Left hindlimb (tissue), 1 donor: ENCODE measurements at regions not wholly inside any gene's neighbourhood (a gene's known extent, or its start where the extent isn't known, plus 50 kb on each side); places are given as distances from the start of the nearest gene placed in this dataset.

ENCODE experiments used
- DNase-seq: peaks from one replicate; pipeline ENCODE4 v3.0.0-alpha.2; 2018

DNA sequence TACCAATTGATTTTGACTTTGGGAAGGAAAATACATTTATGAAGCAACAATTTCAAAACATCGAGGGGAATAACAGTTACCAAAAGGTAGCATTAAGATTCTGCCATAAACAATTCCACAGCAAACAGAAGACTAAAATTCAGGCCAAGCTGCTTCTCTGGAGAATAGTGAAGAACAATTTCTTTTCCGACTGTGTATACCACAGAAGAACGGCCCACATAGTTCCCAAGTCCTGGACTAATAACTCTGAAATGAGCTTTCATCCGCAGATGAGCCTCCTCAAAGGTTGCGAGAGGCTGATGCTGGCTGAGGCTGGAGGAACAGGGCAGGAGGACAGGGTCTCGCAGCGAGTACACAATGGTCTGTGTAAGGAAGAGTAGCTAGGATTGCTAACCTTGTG lies 278.9 kb upstream of the TCF4 start:
- DNase-seq, result no peak

GRCh38 chr18:55866006-55866405 lies 278.0 kb upstream of the TCF4 start:
- no peak for DNase-seq

DNA sequence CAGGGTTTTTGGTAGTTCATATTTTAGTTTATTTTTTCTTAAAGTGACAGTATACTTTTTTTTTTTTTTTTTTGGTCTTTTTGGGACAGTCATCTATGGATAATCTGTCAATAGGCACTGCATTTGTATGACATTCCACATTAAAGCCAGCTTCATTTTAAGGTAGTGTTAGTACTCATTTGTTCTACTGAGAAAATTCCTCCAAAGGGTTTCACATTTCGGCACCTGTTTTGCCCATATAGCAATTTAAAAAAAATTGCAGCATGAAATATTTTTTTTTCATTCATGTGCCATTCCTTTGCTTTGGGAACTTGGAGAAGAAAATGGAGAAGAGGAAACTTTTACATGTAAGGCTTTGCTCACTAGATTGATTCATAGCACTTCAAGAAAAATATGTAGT lies 276.3 kb upstream of the TCF4 start:
- DNase-seq, result no peak

GRCh38 chr18:55863876-55864275 lies 275.9 kb upstream of the TCF4 start:
- peak; percentile 56 for DNase-seq

GRCh38 chr18:55863391-55863706 lies 275.4 kb upstream of the TCF4 start:
- no peak for DNase-seq

GRCh38 chr18:55862693-55863390 lies 274.9 kb upstream of the TCF4 start:
- no peak for DNase-seq

GRCh38 chr18:55861266-55861665 lies 273.3 kb upstream of the TCF4 start:
- no peak for DNase-seq

GRCh38 chr18:55858661-55859515 lies 270.9 kb upstream of the TCF4 start:
- DNase-seq, result no peak

DNA sequence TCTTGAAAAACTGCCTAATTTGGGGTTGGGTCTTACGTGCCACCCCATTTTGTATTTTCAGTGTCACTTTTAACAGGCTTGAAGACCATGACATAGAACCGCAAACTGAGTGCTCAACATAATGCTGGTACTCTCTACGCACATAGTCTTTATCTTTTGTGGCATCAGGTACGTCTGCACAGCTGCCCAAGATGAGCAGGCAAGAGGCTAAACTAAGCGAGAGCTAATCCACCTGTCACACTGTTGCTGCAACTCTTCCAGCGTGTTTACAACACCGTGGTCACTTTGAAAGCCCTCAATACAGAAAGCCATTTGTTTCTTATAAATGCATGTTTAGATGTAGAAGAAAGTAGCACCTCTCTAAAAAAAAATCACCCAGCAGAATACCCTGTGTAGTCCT lies 270.0 kb upstream of the TCF4 start:
- DNase-seq, result no peak

GRCh38 chr18:55857409-55857808 lies 269.4 kb upstream of the TCF4 start:
- DNase-seq, result no peak

DNA sequence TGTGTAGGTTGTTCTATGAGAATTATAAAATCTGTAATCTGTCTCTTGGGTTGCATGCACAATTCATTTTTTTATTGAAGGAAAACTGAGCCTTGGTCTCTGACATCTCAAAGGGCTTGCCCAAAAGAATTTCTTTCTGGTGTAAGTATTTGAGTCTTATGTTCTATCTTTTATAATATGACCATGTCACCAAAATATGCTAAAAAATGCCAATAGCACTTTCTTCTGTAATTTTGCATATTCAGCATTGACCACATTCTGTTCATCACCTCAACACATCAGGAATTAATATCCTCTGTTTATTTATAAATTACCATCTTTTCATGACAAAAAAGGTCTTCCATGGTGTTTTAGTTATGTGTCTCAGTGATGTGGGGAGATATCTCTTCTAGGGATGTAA lies 268.7 kb upstream of the TCF4 start:
- no peak for DNase-seq

DNA sequence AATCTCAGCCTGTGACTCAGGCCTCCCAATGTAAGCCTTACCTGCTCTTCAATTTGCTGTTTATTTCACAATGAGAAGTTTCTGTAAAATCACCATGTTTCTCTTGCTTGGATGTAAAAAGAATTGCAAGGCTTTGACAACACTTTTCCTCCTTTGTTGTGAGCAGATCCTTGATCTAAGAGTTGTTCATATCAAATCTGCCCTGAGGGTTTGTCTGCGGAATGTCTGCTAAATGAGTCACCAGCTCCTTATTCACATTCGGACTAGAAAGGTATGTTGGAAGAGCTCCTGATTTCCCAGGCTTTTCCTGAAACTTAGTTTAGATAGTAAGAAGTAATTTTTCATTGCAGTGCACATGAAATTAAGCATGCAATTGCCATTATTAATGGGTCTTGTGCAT lies 268.2 kb upstream of the TCF4 start:
- no peak for DNase-seq

DNA sequence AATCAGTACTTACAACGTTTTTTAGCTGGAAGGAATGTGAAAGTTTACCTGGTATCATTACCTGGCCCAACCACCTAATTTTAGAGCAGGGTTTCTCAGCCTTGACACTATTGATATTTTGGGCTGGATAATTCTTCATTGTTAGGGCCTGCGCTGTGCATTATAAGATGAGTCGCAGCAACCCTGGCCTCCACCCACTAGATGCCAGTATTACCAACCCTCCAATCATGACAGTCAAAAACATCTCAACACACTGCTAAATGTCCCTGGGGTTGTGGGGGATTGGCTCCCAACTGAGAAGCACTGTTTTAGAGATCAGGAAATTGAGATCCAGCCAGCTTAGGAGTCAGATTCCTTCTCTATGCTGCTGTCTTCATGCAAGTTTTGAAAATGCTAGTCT lies 265.3 kb upstream of the TCF4 start:
- DNase-seq, result no peak

- DNase-seq, result no peak
Observed at GRCh38 chr18:55850904-55851303, 262.9 kb upstream of the TCF4 start.

DNA sequence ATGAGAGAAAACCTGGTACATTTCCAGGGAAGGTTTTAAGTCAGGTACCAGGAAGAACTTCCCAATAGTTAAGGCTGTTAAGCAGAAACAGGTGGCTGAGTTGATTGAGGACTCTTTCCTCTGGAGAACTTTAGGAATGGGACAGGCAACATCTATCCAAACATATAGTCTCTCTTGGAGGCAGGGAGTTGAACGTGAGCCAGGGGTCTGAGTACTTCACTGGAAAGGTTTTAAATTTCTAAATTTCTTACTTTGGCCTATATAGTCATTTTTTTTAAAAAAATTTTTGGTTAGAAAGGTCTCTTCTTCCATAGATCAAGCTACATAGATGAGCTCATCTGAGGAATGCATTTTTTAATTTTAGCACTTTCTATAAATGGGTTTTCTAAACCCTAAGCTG lies 261.4 kb upstream of the TCF4 start:
- no peak for DNase-seq

- no peak for DNase-seq
Observed at GRCh38 chr18:55847960-55848359, 260.0 kb upstream of the TCF4 start.

DNA sequence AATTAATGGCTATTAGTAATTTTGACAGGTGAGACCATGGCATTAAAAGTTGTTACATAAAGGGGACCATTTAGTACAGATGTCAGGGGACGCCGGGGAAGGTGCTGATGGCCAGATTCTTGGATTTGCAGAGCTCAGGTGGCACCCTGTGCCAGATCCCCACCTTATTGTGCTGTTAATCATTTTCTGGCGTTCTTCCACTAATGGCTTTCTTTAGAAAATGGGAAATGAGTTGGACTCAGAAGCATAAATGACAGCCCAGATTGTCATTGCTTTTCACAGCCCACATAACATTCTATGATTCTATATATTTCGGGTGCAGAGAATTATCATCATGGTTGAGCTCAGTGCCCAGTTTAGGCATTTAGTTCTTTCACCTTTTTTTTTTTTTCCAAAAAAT lies 257.2 kb upstream of the TCF4 start:
- no peak for DNase-seq

GRCh38 chr18:55844382-55844781 lies 256.4 kb upstream of the TCF4 start:
- no peak for DNase-seq

DNA sequence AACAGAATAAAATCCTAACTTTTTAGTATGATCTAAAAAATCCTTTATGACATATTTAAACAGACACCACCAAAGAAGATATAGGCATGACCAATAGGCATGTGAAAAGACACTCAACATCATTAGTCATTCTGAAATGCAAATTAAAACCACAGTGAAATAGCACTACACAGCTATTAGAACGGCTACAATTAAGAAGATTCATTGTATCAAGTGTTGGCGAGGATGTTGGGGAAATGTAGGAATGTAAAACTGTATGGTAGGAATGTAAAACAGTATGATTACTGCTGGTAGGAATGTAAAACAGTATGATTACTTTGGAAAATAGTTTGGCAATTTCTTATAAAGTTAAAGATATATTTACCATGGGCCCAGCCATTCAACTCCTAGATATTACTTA lies 253.3 kb upstream of the TCF4 start:
- no peak for DNase-seq

DNA sequence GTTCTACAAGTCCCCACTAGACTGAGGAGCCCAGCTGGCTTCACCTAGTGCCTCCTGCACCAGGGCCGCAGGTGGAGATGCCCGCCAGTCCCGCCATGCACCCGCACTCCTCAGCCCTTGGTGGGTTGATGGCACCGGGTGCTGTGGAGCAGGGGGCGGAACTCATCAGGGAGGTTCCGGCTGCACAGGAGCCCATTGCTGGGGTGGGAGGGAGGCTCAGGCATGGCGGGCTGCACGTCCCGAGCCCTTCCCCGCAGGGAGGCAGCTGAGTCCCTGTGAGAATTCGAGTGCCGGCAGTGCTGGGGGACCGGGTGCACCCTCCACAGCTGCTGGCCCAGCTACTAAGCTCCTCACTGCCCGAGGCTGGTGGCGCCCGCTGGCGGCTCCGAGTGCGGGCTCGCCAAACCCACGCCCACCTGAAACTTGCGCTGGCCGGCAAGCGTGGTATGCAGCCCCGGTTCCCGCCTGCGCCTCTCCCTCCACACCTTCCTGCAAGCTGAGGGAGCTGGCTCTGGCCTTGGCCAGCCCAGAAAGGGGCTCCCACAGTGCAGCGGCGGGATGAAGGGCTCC lies 252.7 kb upstream of the TCF4 start:
- DNase-seq, result no peak

DNA sequence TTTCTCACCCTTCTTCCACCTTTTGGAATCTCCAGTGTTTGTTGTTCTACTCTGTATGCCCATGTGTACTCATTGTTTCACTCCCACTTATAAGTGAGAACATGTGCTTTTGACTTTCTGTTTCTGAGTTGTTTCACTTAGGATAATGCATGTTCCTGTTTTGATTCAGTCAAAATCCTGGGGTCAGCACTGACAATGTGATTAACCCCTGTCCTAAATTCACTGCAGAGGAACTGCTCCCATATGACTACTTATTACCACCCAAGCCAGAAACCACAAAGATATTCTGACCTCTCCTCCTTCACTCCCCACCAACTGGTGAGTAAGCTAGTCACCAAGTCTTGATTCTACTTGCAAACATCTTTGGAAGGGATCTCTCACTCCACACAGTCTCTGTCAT lies 251.4 kb upstream of the TCF4 start:
- DNase-seq, result no peak

- DNase-seq, result no peak
Observed at GRCh38 chr18:55838841-55839240, 250.8 kb upstream of the TCF4 start.

GRCh38 chr18:55838319-55838718 lies 250.3 kb upstream of the TCF4 start:
- DNase-seq, result no peak

- DNase-seq, result no peak
Observed at GRCh38 chr18:55833543-55833942, 245.6 kb upstream of the TCF4 start.
